ENCODE measurements at regions not wholly inside any gene's neighbourhood (a gene's known extent, or its start where the extent isn't known, plus 50 kb on each side); places are given as distances from the start of the nearest gene placed in this dataset.
"Not testable (repeated sequence)": the region's sequence is repeated elsewhere in the genome, so short reads cannot be mapped to it uniquely, and the experiment has no call there.

GRCh38 chr13:80496721-80497397 is 155.9 kb upstream of the SPRY2 start (continued):
- TF ChIP-seq, protein P1, sequence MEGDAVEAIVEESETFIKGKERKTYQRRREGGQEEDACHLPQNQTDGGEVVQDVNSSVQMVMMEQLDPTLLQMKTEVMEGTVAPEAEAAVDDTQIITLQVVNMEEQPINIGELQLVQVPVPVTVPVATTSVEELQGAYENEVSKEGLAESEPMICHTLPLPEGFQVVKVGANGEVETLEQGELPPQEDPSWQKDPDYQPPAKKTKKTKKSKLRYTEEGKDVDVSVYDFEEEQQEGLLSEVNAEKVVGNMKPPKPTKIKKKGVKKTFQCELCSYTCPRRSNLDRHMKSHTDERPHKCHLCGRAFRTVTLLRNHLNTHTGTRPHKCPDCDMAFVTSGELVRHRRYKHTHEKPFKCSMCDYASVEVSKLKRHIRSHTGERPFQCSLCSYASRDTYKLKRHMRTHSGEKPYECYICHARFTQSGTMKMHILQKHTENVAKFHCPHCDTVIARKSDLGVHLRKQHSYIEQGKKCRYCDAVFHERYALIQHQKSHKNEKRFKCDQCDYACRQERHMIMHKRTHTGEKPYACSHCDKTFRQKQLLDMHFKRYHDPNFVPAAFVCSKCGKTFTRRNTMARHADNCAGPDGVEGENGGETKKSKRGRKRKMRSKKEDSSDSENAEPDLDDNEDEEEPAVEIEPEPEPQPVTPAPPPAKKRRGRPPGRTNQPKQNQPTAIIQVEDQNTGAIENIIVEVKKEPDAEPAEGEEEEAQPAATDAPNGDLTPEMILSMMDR (conservative IDR thresholded peaks at IDR 0.05; ENCODE audit: low read depth in 2 of 2) = no peak
- TF ChIP-seq JUNB (IDR thresholded peaks at IDR 0.05; ENCODE audit: unreplicated experiment) (no peak), NANOG (IDR thresholded peaks at IDR 0.05; ENCODE audit: borderline replicate concordance) (no peak), ZNF331 (CRISPR knock-in tag; IDR thresholded peaks at IDR 0.05; ENCODE audit: low read depth) (no peak), ZNF114 (CRISPR knock-in tag; IDR thresholded peaks at IDR 0.05) (no peak)

DNA sequence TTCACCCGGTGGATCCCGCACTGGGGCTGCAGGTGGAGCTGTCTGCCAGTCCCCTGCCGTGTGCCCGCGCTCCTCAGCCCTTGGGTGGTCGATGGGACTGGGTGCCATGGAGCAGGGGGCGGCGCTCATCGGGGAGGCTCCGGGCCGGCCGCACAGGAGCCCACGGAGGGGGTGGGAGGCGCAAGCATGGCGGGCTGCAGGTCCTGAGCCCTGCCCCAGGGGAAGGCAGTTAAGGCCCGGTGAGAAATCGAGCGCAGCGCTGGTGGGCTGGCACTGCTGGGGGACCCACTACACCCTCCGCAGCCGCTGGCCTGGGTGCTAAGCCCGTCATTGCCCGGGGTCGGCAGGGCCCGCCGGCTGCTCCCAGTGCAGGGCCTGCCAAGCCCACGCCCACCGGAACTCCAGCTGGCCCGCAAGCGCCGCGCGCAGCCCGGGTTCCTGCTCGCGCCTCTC is 149.6 kb upstream of the SPRY2 start:
- not testable (repeated sequence) for H3K4me1 ChIP-seq (ENCODE audit: insufficient read depth); H4K20me1 ChIP-seq (replicated peaks; ENCODE audit: insufficient read depth); H3K27me3 Mint-ChIP-seq (ENCODE audit: insufficient read depth, low read depth, poor library complexity); ATAC-seq; H2AFZ ChIP-seq; DNase-seq (ENCODE audit: low spot score); H3K36me3 ChIP-seq (ENCODE audit: insufficient read depth); H3K4me1 Mint-ChIP-seq; H3K79me2 ChIP-seq (replicated peaks; ENCODE audit: insufficient read depth); H3F3A ChIP-seq (replicated peaks; ENCODE audit: low read depth); H3K4me2 ChIP-seq; H3K27ac ChIP-seq (ENCODE audit: low read depth); H3K4me3 Mint-ChIP-seq; H3K9me2 ChIP-seq (ENCODE audit: insufficient read depth); H3K9me3 Mint-ChIP-seq; H3K27ac Mint-ChIP-seq; H3K36me3 Mint-ChIP-seq (ENCODE audit: low read depth); H3K4me3 ChIP-seq; H3K27me3 ChIP-seq (ENCODE audit: insufficient read depth)

DNA sequence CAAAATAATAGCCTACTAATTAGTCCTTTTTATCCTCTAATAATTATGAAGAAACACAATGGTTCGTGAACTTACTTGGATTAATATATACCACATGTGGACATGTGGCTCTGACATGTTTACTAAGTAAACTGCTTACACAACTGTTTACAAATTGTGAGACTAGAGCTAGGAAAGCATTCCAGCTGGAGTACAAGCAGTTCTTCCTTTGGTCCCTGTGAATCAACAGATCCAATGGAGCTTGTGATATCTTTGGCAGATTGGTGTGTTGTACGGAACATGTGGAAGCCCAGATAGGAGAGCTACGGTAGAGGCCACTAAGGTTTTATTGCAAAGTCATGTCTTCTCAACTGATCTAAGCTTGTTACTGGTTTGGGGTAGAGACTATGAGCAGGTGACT is 145.5 kb upstream of the SPRY2 start:
- Histone ChIP-seq H3K27ac (ENCODE audit: low read depth) (no peak overlapping the region), H2AFZ (no peak overlapping the region), H4K20me1 (replicated peaks; ENCODE audit: insufficient read depth) (no peaks in the 10 kb centered on the region), H3K36me3 (ENCODE audit: insufficient read depth) (no peaks in the 10 kb centered on the region), H3K4me1 (ENCODE audit: insufficient read depth) (no peaks in the 10 kb centered on the region), H3K79me2 (replicated peaks; ENCODE audit: insufficient read depth) (no peaks in the 10 kb centered on the region), H3K4me2 (no peak overlapping the region), H3K27me3 (ENCODE audit: insufficient read depth) (no peaks in the 10 kb centered on the region), H3K9me2 (ENCODE audit: insufficient read depth) (no peaks in the 10 kb centered on the region), H3K4me3 (no peak overlapping the region), H3F3A (replicated peaks; ENCODE audit: low read depth) (no peaks in the 10 kb centered on the region)
- no peak for ATAC-seq
- no peak overlapping the region for H3K27ac Mint-ChIP-seq
- no peak for TF ChIP-seq ZNF114 (CRISPR knock-in tag; IDR thresholded peaks at IDR 0.05)
- TF ChIP-seq ZNF331 (CRISPR knock-in tag; IDR thresholded peaks at IDR 0.05; ENCODE audit: low read depth) = no peak
- TF ChIP-seq, protein P1 (conservative IDR thresholded peaks at IDR 0.05; ENCODE audit: low read depth in 2 of 2) = no peak
- no peak for TF ChIP-seq POLR2AphosphoS5 (IDR thresholded peaks at IDR 0.05; ENCODE audit: low read depth)
- no peak for TF ChIP-seq CREB1 (CRISPR knock-in tag; IDR thresholded peaks at IDR 0.05; ENCODE audit: low read depth)
- TF ChIP-seq STAT1 (IDR thresholded peaks at IDR 0.05; ENCODE audit: unreplicated experiment) = no peak
- H3K9me3 Mint-ChIP-seq = peaks cover 5% of the 10 kb centered on the region; the same call in 1 of the 3 replicates
- DNase-seq (ENCODE audit: low spot score) = no peak
- H3K36me3 Mint-ChIP-seq (ENCODE audit: low read depth) = 0 out of 3 replicates have a peak, but pooled peaks cover 4% of the 10 kb centered on the region
- no peak overlapping the region for H3K4me3 Mint-ChIP-seq
- H3K27me3 Mint-ChIP-seq (ENCODE audit: insufficient read depth, low read depth, poor library complexity) = no peaks in the 10 kb centered on the region
- no peaks in the 10 kb centered on the region for H3K4me1 Mint-ChIP-seq
